ENCODE measurements at regions not wholly inside any gene's neighbourhood (a gene's known extent, or its start where the extent isn't known, plus 50 kb on each side); places are given as distances from the start of the nearest gene placed in this dataset.

GRCh38 chr2:193943406-193943960 lies 1713.5 kb upstream of the SLC39A10 start:
- Histone ChIP-seq H3K4me1 (ENCODE audit: control insufficient read depth in 1 of 2, insufficient read depth in 2 of 2, low read length in 2 of 2) (no peaks in the 10 kb centered on the region), H3K79me2 (ENCODE audit: insufficient read depth, low read length) (no peaks in the 10 kb centered on the region), H3K36me3 (replicated peaks in 1 of 2; ENCODE audit: control insufficient read depth in 1 of 2, insufficient read depth in 2 of 2, low read length in 2 of 2) (no peaks in the 10 kb centered on the region), H3K4me3 (replicated peaks in 1 of 3; ENCODE audit: low read depth in 2 of 3, low read length in 3 of 3) (no peak overlapping the region), H3K9me3 (replicated peaks in 1 of 2; ENCODE audit: control insufficient read depth in 1 of 2, insufficient read depth in 1 of 2, low read length in 2 of 2) (no peaks in the 10 kb centered on the region), H2AFZ (ENCODE audit: insufficient read depth, low read depth, low read length, poor library complexity, severe bottlenecking) (no peak overlapping the region), H3K9ac (ENCODE audit: insufficient read depth, low read length, poor library complexity, severe bottlenecking) (no peak overlapping the region), H3K27ac (ENCODE audit: low read depth in 1 of 2, low read length in 2 of 2) (no peak overlapping the region), H4K20me1 (ENCODE audit: insufficient read depth, low read length) (no peaks in the 10 kb centered on the region), H3K27me3 (ENCODE audit: control insufficient read depth in 2 of 2, insufficient read depth in 2 of 2, low read length in 2 of 2) (no peaks in the 10 kb centered on the region), H3K4me2 (replicated peaks; ENCODE audit: extremely low read depth, low read length, poor library complexity, severe bottlenecking) (no peak overlapping the region)
- TF ChIP-seq, protein P1, sequence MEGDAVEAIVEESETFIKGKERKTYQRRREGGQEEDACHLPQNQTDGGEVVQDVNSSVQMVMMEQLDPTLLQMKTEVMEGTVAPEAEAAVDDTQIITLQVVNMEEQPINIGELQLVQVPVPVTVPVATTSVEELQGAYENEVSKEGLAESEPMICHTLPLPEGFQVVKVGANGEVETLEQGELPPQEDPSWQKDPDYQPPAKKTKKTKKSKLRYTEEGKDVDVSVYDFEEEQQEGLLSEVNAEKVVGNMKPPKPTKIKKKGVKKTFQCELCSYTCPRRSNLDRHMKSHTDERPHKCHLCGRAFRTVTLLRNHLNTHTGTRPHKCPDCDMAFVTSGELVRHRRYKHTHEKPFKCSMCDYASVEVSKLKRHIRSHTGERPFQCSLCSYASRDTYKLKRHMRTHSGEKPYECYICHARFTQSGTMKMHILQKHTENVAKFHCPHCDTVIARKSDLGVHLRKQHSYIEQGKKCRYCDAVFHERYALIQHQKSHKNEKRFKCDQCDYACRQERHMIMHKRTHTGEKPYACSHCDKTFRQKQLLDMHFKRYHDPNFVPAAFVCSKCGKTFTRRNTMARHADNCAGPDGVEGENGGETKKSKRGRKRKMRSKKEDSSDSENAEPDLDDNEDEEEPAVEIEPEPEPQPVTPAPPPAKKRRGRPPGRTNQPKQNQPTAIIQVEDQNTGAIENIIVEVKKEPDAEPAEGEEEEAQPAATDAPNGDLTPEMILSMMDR (IDR thresholded peaks at IDR 0.05): no peak
- intact Hi-C loops (cut with micrococcal nuclease): no loop called here
- Mint-ChIP-seq H3K9me3 (peaks cover 0 to 2% (median 0%) of the 10 kb centered on the region in 7 donors), H3K36me3 (no peaks in the 10 kb centered on the region), H3K27me3 (ENCODE audit: low read depth in 3 of 3) (peaks cover 0 to 2% (median 0%) of the 10 kb centered on the region in 3 donors), H3K27ac (no peak overlapping the region), H3K4me3 (no peak overlapping the region), H3K4me1 (no peaks in the 10 kb centered on the region)
- no peak for DNase-seq
- 100% methylated on average over 2 of the region's 4 CpGs for WGBS (ENCODE audit: insufficient coverage)

- H3K79me2 ChIP-seq (ENCODE audit: insufficient read depth, low read length): no peaks in the 10 kb centered on the region
- Mint-ChIP-seq H3K4me1 (no peaks in the 10 kb centered on the region), H3K27me3 (ENCODE audit: low read depth in 3 of 3) (no peaks in the 10 kb centered on the region), H3K36me3 (no peaks in the 10 kb centered on the region), H3K4me3 (no peak overlapping the region), H3K27ac (no peak overlapping the region), H3K9me3 (peaks cover 0 to 5% (median 0%) of the 10 kb centered on the region in 7 donors)
- WGBS (ENCODE audit: insufficient coverage): 100% methylated on average over 1 of the region's 3 CpGs
- H3K36me3 ChIP-seq (replicated peaks in 1 of 2; ENCODE audit: control insufficient read depth in 1 of 2, insufficient read depth in 2 of 2, low read length in 2 of 2): no peaks in the 10 kb centered on the region
- DNase-seq: no peak
- no peak overlapping the region for H3K4me2 ChIP-seq (replicated peaks; ENCODE audit: extremely low read depth, low read length, poor library complexity, severe bottlenecking)
- no peak overlapping the region for H3K4me3 ChIP-seq (replicated peaks in 1 of 3; ENCODE audit: low read depth in 2 of 3, low read length in 3 of 3)
- no peak overlapping the region for H3K9ac ChIP-seq (ENCODE audit: insufficient read depth, low read length, poor library complexity, severe bottlenecking)
- H3K27me3 ChIP-seq (ENCODE audit: control insufficient read depth in 2 of 2, insufficient read depth in 2 of 2, low read length in 2 of 2): no peaks in the 10 kb centered on the region
- intact Hi-C loops (cut with micrococcal nuclease): no loop called here
- no peaks in the 10 kb centered on the region for H4K20me1 ChIP-seq (ENCODE audit: insufficient read depth, low read length)
- no peaks in the 10 kb centered on the region for H3K4me1 ChIP-seq (ENCODE audit: control insufficient read depth in 1 of 2, insufficient read depth in 2 of 2, low read length in 2 of 2)
- no peaks in the 10 kb centered on the region for H3K9me3 ChIP-seq (replicated peaks in 1 of 2; ENCODE audit: control insufficient read depth in 1 of 2, insufficient read depth in 1 of 2, low read length in 2 of 2)
- H3K27ac ChIP-seq (ENCODE audit: low read depth in 1 of 2, low read length in 2 of 2): no peak overlapping the region
- no peak overlapping the region for H2AFZ ChIP-seq (ENCODE audit: insufficient read depth, low read depth, low read length, poor library complexity, severe bottlenecking)
- TF ChIP-seq, protein P1 (IDR thresholded peaks at IDR 0.05): no peak
These were observed 1721.9 kb upstream of the SLC39A10 start for GRCh38 chr2:193935114-193935513.

All from CD14-positive monocyte (primary cell).